Keratinocyte (primary cell): ENCODE measurements at regions not wholly inside any gene's neighbourhood (a gene's known extent, or its start where the extent isn't known, plus 50 kb on each side); places are given as distances from the start of the nearest gene placed in this dataset.

Source experiments
- CTCF ChIP-seq, 3 experiments: IDR thresholded peaks in 1 of 3; conservative IDR thresholded peaks in 1 of 3; optimal IDR thresholded peaks in 1 of 3; 2 replicates in 2 of 3; 3 replicates in 1 of 3; pipeline versions ENCODE3 to v1.5.1; 2011; ENCODE audit warnings: low read length in 3 of 3, mild to moderate bottlenecking in 3 of 3, moderate library complexity in 2 of 3, control low read depth in 1 of 3, inconsistent platforms in 1 of 3; ENCODE audit not compliant: insufficient read depth in 2 of 3; ENCODE audit errors: extremely low read depth in 1 of 3
- EZH2 ChIP-seq: IDR thresholded peaks from one replicate; pipeline ENCODE4 v1.6.1; 2012; ENCODE audit warnings: inconsistent platforms, mild to moderate bottlenecking, low read length, moderate library complexity

GRCh38 chr4:7129871-7130620, 62.2 kb upstream of the GRPEL1 start:
- TF ChIP-seq CTCF (optimal IDR thresholded peaks at IDR 0.05 in 1 of 3, IDR thresholded peaks at IDR 0.05 in 1 of 3, conservative IDR thresholded peaks at IDR 0.05 in 1 of 3; ENCODE audit: extremely low read depth in 1 of 3, insufficient read depth in 2 of 3, low read length in 3 of 3), result no peak
- TF ChIP-seq EZH2, result no peak
